ENCODE measurements at regions not wholly inside any gene's neighbourhood (a gene's known extent, or its start where the extent isn't known, plus 50 kb on each side); places are given as distances from the start of the nearest gene placed in this dataset.

GRCh38 chr2:221176667-221177066, 395.4 kb downstream of the EPHA4 start:
- Histone ChIP-seq H3K36me3 (replicated peaks in 1 of 2; ENCODE audit: control insufficient read depth in 1 of 2, insufficient read depth in 2 of 2, low read length in 2 of 2) (no peaks in the 10 kb centered on the region), H2AFZ (ENCODE audit: low read length) (no peak overlapping the region), H3K4me2 (ENCODE audit: low read depth, low read length) (no peak overlapping the region), H3K4me1 (ENCODE audit: insufficient read depth, low read length) (no peaks in the 10 kb centered on the region), H3K9me3 (ENCODE audit: low read length) (peaks cover 15% of the 10 kb centered on the region; the same call in 1 of the 2 replicates), H3K9ac (ENCODE audit: insufficient read depth, low read depth, low read length) (no peak overlapping the region), H4K20me1 (ENCODE audit: insufficient read depth, low read length) (no peaks in the 10 kb centered on the region), H3K27ac (ENCODE audit: extremely low read length, insufficient read depth, low read length) (no peak overlapping the region), H3K27me3 (ENCODE audit: control insufficient read depth in 1 of 2, insufficient read depth in 2 of 2, low read length in 2 of 2) (no peaks in the 10 kb centered on the region), H3K79me2 (ENCODE audit: insufficient read depth, low read length) (no peaks in the 10 kb centered on the region), H3K4me3 (replicated peaks in 1 of 3; ENCODE audit: insufficient read depth in 1 of 3, low read depth in 2 of 3, low read length in 3 of 3) (no peak overlapping the region)
- in situ Hi-C loops (cut with HindIII; ENCODE audit: extremely low pct_ligation_motif_present, low pct_unique_long_range_greater_than_20kb) (no loop called here), intact Hi-C loops (cut with micrococcal nuclease; ENCODE audit: unreplicated experiment) (no loop called here)
- no TSS peak for BruUV-seq (replicated peaks)
- ChIA-PET POLR2A (no interaction called here), CTCF (ENCODE audit: low intra/inter-chr PET ratio, low total read pairs) (no interaction called here)
- DNase-seq (ENCODE audit: low spot score) = no peak
- no peak for FAIRE-seq
- ATAC-seq = no peak
- TF ChIP-seq SIN3A (IDR thresholded peaks at IDR 0.05; ENCODE audit: borderline replicate concordance, low read depth, low read length) = no peak
- no peak for TF ChIP-seq ZNF850 (CRISPR knock-in tag; conservative IDR thresholded peaks at IDR 0.05)
- no peak for TF ChIP-seq JARID2 (CRISPR knock-in tag; IDR thresholded peaks at IDR 0.05; ENCODE audit: insufficient replicate concordance)
- TF ChIP-seq ZBED4 (CRISPR knock-in tag; IDR thresholded peaks at IDR 0.05; ENCODE audit: borderline replicate concordance) = no peak
- TF ChIP-seq ZNF34 (CRISPR knock-in tag; IDR thresholded peaks at IDR 0.05; ENCODE audit: borderline replicate concordance) = no peak
- TF ChIP-seq THRA (CRISPR knock-in tag; IDR thresholded peaks at IDR 0.05; ENCODE audit: borderline replicate concordance) = no peak
- 5% methylated on average over 6 of the region's 6 CpGs for WGBS (ENCODE audit: low lambda C conversion rate)
